Endothelial cell (in vitro differentiated cells): ENCODE measurements at regions not wholly inside any gene's neighbourhood (a gene's known extent, or its start where the extent isn't known, plus 50 kb on each side); places are given as distances from the start of the nearest gene placed in this dataset.

Experiments used
- DNase-seq: peaks from one replicate; pipeline ENCODE4 v3.0.0; 2021; ENCODE audit warnings: low spot score
- H3K27ac Mint-ChIP-seq: one replicate; pipeline ENCODE4 v1.8.0; 2021; ENCODE audit warnings: mixed read lengths, inconsistent platforms; ENCODE audit not compliant: unreplicated experiment
- H3K27me3 Mint-ChIP-seq: one replicate; pipeline ENCODE4 v1.8.0; 2021; ENCODE audit warnings: mild to moderate bottlenecking, moderate library complexity, mixed read lengths, inconsistent platforms; ENCODE audit not compliant: unreplicated experiment
- H3K36me3 Mint-ChIP-seq: one replicate; pipeline ENCODE4 v1.8.0; 2021; ENCODE audit warnings: mild to moderate bottlenecking, low read depth, mixed read lengths, inconsistent platforms; ENCODE audit not compliant: unreplicated experiment
- H3K4me1 Mint-ChIP-seq: one replicate; pipeline ENCODE4 v1.8.0; 2021; ENCODE audit warnings: mild to moderate bottlenecking, mixed read lengths, inconsistent platforms; ENCODE audit not compliant: unreplicated experiment
- H3K4me3 Mint-ChIP-seq: one replicate; pipeline ENCODE4 v1.8.0; 2021; ENCODE audit warnings: mild to moderate bottlenecking, mixed read lengths, inconsistent platforms; ENCODE audit not compliant: unreplicated experiment
- H3K9me3 Mint-ChIP-seq: one replicate; pipeline ENCODE4 v1.8.0; 2021; ENCODE audit warnings: mixed read lengths, inconsistent platforms; ENCODE audit not compliant: unreplicated experiment
- CTCF ChIP-seq: fragments of 200-600 bp; sonication (generic); IDR thresholded peaks from one replicate; pipeline ENCODE4 v1.5.0; 2021; ENCODE audit warnings: antibody characterized with exemption; ENCODE audit not compliant: unreplicated experiment

- H3K4me3 Mint-ChIP-seq: no peak overlapping the region
- H3K9me3 Mint-ChIP-seq: no peaks in the 10 kb centered on the region
- H3K36me3 Mint-ChIP-seq: no peaks in the 10 kb centered on the region
- DNase-seq: no peak
- TF ChIP-seq CTCF: no peak
- H3K27ac Mint-ChIP-seq: no peak overlapping the region
- peaks cover 2% of the 10 kb centered on the region for H3K27me3 Mint-ChIP-seq
- peaks cover 6% of the 10 kb centered on the region for H3K4me1 Mint-ChIP-seq
Observed at GRCh38 chr4:10180603-10180926, 64.0 kb upstream of the WDR1 start.

- no peak overlapping the region for H3K27ac Mint-ChIP-seq
Observed at GRCh38 chr4:10179957-10180602, 63.5 kb upstream of the WDR1 start.

GRCh38 chr4:10178763-10179162, 62.2 kb upstream of the WDR1 start:
- DNase-seq: no peak
- TF ChIP-seq CTCF: no peak
- Mint-ChIP-seq H3K4me1 (peaks cover 8% of the 10 kb centered on the region), H3K4me3 (no peak overlapping the region), H3K36me3 (no peaks in the 10 kb centered on the region), H3K9me3 (no peaks in the 10 kb centered on the region), H3K27me3 (peaks cover 4% of the 10 kb centered on the region), H3K27ac (no peak overlapping the region)

More at GRCh38 chr4:10179957-10180602, 63.5 kb upstream of the WDR1 start:
- no peak overlapping the region for H3K4me3 Mint-ChIP-seq
- no peak for DNase-seq
- H3K4me1 Mint-ChIP-seq: peaks cover 6% of the 10 kb centered on the region
- H3K27me3 Mint-ChIP-seq: peaks cover 2% of the 10 kb centered on the region
- no peak for TF ChIP-seq CTCF
- H3K9me3 Mint-ChIP-seq: no peaks in the 10 kb centered on the region
- no peaks in the 10 kb centered on the region for H3K36me3 Mint-ChIP-seq

DNA sequence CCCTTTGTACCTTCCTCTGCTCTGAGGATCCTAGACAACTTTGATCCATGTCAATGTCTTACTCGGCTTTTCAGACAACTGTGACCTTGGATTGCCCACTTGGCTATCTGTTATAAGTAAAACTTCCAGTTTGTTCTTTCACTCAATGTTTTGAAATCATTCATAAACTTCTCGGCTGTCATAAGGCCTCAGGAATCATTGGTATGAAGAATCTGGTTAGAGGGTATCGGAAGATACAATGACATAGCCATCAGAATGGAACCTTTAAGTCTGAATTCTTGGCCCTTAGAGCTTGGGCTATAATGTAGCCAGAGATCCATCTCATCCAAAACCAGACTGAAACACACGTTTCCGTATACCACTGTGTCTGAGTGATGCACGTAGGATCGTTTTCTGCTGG, 59.0 kb upstream of the WDR1 start:
- no peaks in the 10 kb centered on the region for H3K9me3 Mint-ChIP-seq
- TF ChIP-seq CTCF: no peak
- DNase-seq: no peak
- H3K27ac Mint-ChIP-seq: no peak overlapping the region
- peaks cover 5% of the 10 kb centered on the region for H3K27me3 Mint-ChIP-seq
- H3K4me3 Mint-ChIP-seq: no peak overlapping the region
- no peaks in the 10 kb centered on the region for H3K36me3 Mint-ChIP-seq
- H3K4me1 Mint-ChIP-seq: peaks cover 18% of the 10 kb centered on the region

GRCh38 chr4:10173754-10174749, 57.5 kb upstream of the WDR1 start:
- DNase-seq: no peak
- Mint-ChIP-seq H3K4me1 (peaks cover 18% of the 10 kb centered on the region), H3K4me3 (no peak overlapping the region), H3K27ac (no peak overlapping the region), H3K36me3 (no peaks in the 10 kb centered on the region), H3K27me3 (peaks cover 5% of the 10 kb centered on the region), H3K9me3 (no peaks in the 10 kb centered on the region)
- no peak for TF ChIP-seq CTCF
